Adrenal gland (tissue), 9 donors: ENCODE measurements at regions not wholly inside any gene's neighbourhood (a gene's known extent, or its start where the extent isn't known, plus 50 kb on each side); places are given as distances from the start of the nearest gene placed in this dataset.

Source experiments
- DNase-seq, 7 donors: peaks; one replicate each; pipeline ENCODE4 v3.0.0-alpha.2; 2019 to 2020
- H3K27ac ChIP-seq, 5 donors: fragments of 200-600 bp; sonication (generic) in 4 of 5; 1 replicate in 3 of 5; 2 replicates in 2 of 5; pipeline versions ENCODE4 v1.5.1 to v1.8.0; 2016 to 2020; ENCODE audit warnings: mild to moderate bottlenecking in 1 of 5
- H3K27me3 ChIP-seq: fragments of 200-600 bp; 2 replicates; pipeline ENCODE4 v1.8.0; 2021
- H3K36me3 ChIP-seq, 2 donors: fragments of 200-600 bp; replicated peaks in 1 of 2; 1 replicate in 1 of 2; 2 replicates in 1 of 2; pipeline versions ENCODE4 v1.5.1 to v1.8.0; 2018 to 2022
- H3K4me1 ChIP-seq, 2 donors: fragments of 200-600 bp; replicated peaks in 1 of 2; 1 replicate in 1 of 2; 2 replicates in 1 of 2; pipeline versions ENCODE4 v1.5.1 to v1.8.0; 2018 to 2021
- H3K4me3 ChIP-seq, 4 donors: fragments of 200-600 bp; sonication (generic) in 3 of 4; one replicate each; pipeline ENCODE4 v1.5.1; 2016 to 2018
- H3K9me3 ChIP-seq, 3 donors: fragments of 200-600 bp; sonication (generic) in 1 of 3; replicated peaks in 1 of 3; 1 replicate in 2 of 3; 2 replicates in 1 of 3; pipeline versions ENCODE4 v1.5.1 to v1.8.0; 2016 to 2021
- CTCF ChIP-seq, 6 experiments: fragments of 450-650 bp in 4 of 6; fragments of 200-600 bp in 2 of 6; sonication (generic) in 1 of 6; IDR thresholded peaks; 1 replicate in 5 of 6; 2 replicates in 1 of 6; pipeline versions ENCODE4 v1.5.1 to v1.8.0; 2016 to 2021; ENCODE audit warnings: antibody characterized with exemption in 6 of 6, mild to moderate bottlenecking in 2 of 6, moderate library complexity in 1 of 6
- POLR2A ChIP-seq, 2 donors: fragments of 450-650 bp; IDR thresholded peaks; one replicate each; pipeline ENCODE4 v1.6.1; 2017; ENCODE audit warnings: antibody characterized with exemption in 2 of 2, mild to moderate bottlenecking in 2 of 2, moderate library complexity in 1 of 2
- WGBS, 4 donors: extraction: QIAGEN DNeasy Blood & Tissue Kit in 2 of 4; methylation state at CpG; one replicate each; pipeline versions ENCODE4 v1.1.5 to v1.1.7; 2013 to 2017; 5-methylcytosine and 5-hydroxymethylcytosine counted together
- intact Hi-C, 2 donors: fragments of 100-400 bp; cut with DNase I; formaldehyde crosslinking; loops; one replicate each; pipeline versions ENCODE4 v1.14.1 to v1.15.0; 2022 to 2023
- donor health status: healthy with polysubstance abuse.
- donor health status: Bipolar disorder and iron deficiency.
- donor health status: DM: yes; HTN: yes; CAD: no.
- donor health status: DM: no; HTN: no; CAD: no.
- donor health status: DM: no; HTN: no; CAD: no.

DNA sequence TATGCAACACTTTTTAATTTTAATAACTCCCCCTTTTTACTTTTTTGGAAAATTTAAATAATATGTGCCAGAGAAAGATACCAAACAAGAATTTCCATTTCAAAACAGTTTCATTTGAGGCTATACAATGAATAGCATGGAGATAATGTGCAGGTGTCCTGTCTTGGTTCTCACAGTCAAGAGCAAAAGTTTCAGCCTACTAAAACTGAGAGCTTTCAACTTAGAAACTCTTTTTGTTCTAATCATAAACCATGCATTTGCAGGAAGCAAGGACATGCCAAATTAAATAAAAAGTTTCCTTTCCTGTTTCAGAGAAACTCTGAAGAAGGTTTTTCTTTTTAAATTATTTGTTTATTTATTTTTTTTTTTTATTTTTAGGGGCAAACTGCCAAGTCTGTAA lies 1165.6 kb upstream of the SEMA6A start:
- Histone ChIP-seq H3K9me3 (no peaks in the 10 kb centered on the region), H3K27ac (no peak overlapping the region), H3K27me3 (no peaks in the 10 kb centered on the region), H3K36me3 (no peaks in the 10 kb centered on the region), H3K4me3 (no peak overlapping the region), H3K4me1 (no peaks in the 10 kb centered on the region)
- no peak for DNase-seq
- TF ChIP-seq CTCF (IDR thresholded peaks at IDR 0.05) (no peak), POLR2A (IDR thresholded peaks at IDR 0.05) (no peak)
- intact Hi-C loops = no loop called here

- intact Hi-C loops = no loop called here
- WGBS, 4 donors = 63 to 86% (median 74%) methylated on average over 3 of the region's 3 CpGs
- DNase-seq = no peak
- Histone ChIP-seq H3K4me3 (no peak overlapping the region), H3K27me3 (no peaks in the 10 kb centered on the region), H3K9me3 (no peaks in the 10 kb centered on the region), H3K4me1 (no peaks in the 10 kb centered on the region), H3K27ac (no peak overlapping the region), H3K36me3 (no peaks in the 10 kb centered on the region)
- TF ChIP-seq CTCF (IDR thresholded peaks at IDR 0.05) = no peak
- no peak for TF ChIP-seq POLR2A (IDR thresholded peaks at IDR 0.05)
Measured at GRCh38 chr5:117738571-117738970, 1163.9 kb upstream of the SEMA6A start.

GRCh38 chr5:117736698-117737097 lies 1162.1 kb upstream of the SEMA6A start:
- no peaks in the 10 kb centered on the region for H3K4me1 ChIP-seq
- no peak for DNase-seq
- no peak overlapping the region for H3K4me3 ChIP-seq
- TF ChIP-seq CTCF (IDR thresholded peaks at IDR 0.05) = no peak
- no peak for TF ChIP-seq POLR2A (IDR thresholded peaks at IDR 0.05)
- H3K9me3 ChIP-seq = no peaks in the 10 kb centered on the region
- WGBS, 4 donors = 67 to 79% (median 71%) methylated on average over 2 of the region's 2 CpGs
- intact Hi-C loops = no loop called here
- no peaks in the 10 kb centered on the region for H3K36me3 ChIP-seq
- H3K27ac ChIP-seq = no peak overlapping the region
- H3K27me3 ChIP-seq = no peaks in the 10 kb centered on the region

DNA sequence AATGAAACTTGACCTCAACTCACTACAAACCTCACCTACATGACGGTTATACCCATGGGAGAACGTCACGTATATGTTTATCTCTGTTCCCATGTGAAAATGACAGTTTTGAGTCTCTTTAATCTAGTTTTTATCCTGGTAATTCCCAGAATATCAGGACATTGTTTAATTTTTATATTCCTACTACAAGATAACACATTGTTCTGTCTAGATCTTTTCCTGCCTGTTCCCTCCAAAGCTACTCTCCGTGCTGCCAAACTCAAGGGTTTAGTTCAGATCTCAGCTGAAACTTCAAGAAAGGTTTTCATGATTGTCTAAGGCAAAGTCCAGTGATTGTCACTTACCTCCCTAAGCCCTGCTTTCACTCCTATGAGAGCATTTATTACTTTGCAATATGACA lies 1159.4 kb upstream of the SEMA6A start:
- no peak for TF ChIP-seq POLR2A (IDR thresholded peaks at IDR 0.05)
- TF ChIP-seq CTCF (IDR thresholded peaks at IDR 0.05) = no peak
- Histone ChIP-seq H3K4me3 (no peak overlapping the region), H3K27me3 (no peaks in the 10 kb centered on the region), H3K27ac (no peak overlapping the region), H3K9me3 (no peaks in the 10 kb centered on the region), H3K4me1 (no peaks in the 10 kb centered on the region), H3K36me3 (no peaks in the 10 kb centered on the region)
- intact Hi-C loops = no loop called here
- WGBS, 4 donors = 67 to 79% (median 70%) methylated on average over 4 of the region's 4 CpGs
- no peak for DNase-seq
